ENCODE measurements at regions not wholly inside any gene's neighbourhood (a gene's known extent, or its start where the extent isn't known, plus 50 kb on each side); places are given as distances from the start of the nearest gene placed in this dataset.

GRCh38 chr4:44978020-44978419, 251.7 kb upstream of the GNPDA2 start:
- TF ChIP-seq POLR2A (IDR thresholded peaks at IDR 0.05) (no peak), CTCF (IDR thresholded peaks at IDR 0.05) (no peak), EP300 (IDR thresholded peaks at IDR 0.05) (no peak), POLR2AphosphoS5 (IDR thresholded peaks at IDR 0.05) (no peak)
